Fibroblast of skin of right biceps (primary cell): ENCODE measurements at regions not wholly inside any gene's neighbourhood (a gene's known extent, or its start where the extent isn't known, plus 50 kb on each side); places are given as distances from the start of the nearest gene placed in this dataset.

Experiments
- DNase-seq: peaks from one replicate; pipeline ENCODE4 v3.0.0-alpha.2; 2013

GRCh38 chr14:87149583-87150354, 843.2 kb downstream of the GALC start:
- DNase-seq = peak; percentile 91

DNA sequence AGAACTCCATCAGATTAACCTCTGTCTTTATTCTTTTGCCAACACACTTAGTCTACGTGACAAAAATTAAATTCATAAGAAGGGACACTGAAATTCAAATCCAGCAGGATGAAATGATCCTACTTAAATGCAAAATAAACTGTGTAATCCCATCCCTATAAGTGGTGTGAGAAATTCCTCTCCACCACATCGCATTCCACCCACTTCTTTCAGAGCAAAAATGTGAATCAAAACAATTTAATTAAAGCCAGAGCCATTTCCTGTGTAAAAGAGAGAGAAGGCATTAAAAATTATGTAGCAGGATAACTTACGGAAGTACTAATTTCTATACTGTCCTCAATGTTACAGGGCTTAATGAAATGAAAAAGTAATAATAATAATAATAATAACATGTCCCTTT, 844.3 kb downstream of the GALC start:
- DNase-seq = peak; percentile 84

DNA sequence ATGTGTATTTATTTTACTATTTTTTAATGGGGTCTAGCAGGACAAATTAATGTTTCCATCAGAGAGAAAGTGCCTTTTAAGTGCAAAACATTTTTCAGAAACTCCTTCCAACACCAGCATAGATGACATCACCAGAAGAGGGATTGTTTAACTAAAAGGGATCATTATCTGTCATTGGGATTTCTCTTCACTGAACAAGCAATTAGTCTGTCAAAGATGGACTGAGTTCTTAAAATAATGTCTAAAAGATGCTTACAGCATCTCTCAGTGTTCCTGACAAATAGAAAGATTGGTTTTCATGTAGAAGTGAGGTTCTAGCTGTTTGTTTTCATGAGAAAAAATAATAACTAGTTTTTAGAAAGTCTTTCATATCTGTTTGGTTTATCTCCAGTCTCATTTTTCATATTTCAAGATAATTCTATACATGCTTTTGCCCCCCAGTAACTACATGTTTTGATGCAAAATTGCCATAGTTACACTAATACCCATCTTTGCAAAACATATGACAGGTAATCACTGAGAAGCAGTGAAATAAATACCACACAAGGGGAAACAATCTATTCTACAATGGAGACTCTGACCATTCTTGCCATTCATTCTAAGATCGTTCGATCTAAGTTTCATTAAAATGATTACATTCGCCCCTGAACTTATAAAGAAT, 850.3 kb downstream of the GALC start:
- DNase-seq = no peak

- no peak for DNase-seq
These were observed 851.2 kb downstream of the GALC start for GRCh38 chr14:87141801-87142200.

GRCh38 chr14:87139299-87139698, 853.7 kb downstream of the GALC start:
- peak; percentile 19 for DNase-seq

DNA sequence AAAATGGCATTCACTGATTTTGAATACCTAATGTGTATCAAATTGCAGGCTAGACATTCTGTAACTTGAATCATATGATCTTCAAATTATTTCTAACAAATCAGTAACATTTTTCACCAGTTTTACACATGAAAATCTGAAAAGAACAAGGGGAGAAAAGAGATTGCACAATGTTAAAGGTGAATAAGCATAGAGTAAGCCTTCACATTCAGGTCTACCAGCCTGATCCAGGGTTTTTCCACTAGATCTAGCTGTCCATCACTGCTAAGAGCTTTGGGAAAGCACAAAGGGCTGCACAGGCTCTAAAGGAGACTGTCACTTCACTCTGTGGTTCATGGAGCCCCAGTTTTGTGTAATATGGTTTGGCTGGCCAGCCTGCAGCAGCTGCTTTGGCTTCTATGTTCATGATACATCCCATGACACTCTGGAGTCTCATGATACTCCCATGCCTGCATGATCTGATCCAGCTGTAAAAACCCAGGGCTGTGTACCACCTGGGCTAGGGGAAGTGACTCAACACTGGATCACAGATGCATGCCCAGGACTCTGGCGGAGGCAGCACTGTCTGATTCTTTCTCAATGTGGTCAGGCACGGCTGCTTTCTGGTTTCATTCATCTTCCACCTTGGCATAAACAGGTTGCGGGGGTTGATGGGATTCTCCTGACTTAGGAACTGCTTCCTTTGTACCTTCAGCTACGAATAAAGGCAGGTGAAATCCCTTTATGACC, 859.7 kb downstream of the GALC start:
- peak; percentile 88 for DNase-seq

- DNase-seq = peak; percentile 70
These were observed 861.1 kb downstream of the GALC start for GRCh38 chr14:87131879-87132278.

- DNase-seq = no peak
These were observed 870.8 kb downstream of the GALC start for GRCh38 chr14:87122166-87122565.

DNA sequence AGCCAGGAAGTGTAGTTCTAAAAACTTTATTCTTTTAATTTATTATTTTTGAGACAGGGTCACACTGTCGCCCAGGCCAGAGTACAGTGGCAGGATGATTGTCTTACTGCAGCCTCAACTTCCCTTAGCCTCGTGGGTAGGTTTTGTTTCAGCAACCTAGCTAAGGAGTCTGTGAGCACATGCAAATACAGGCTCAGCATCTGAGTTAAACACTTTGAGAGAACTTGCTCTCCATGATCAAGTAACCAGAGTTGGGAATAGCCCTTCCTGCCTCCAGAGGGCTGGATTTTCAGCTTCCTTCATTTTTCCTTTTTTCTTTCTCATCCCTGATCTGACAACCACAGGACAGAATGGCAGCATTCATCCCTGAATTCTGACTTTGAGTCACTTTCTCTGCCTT, 871.3 kb downstream of the GALC start:
- no peak for DNase-seq

DNA sequence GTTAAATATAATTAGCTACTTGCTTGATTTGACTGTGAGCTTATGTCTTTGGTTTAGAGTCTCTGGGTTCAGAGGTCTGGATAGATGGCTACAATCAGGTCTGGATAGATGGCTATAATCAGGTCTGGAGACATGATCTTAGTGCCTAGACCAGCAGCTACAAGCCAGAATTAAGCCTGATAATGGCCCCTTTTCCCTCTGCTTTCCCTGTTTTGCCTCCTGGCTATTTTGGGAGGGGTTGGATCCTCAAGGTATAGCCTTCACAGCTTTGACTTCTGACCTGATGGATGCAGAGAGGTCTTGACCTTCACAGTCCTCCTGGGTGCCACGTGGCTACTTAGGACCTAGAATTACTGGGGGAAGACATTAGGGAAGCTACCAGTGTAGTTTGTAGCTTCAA, 877.7 kb downstream of the GALC start:
- DNase-seq = no peak

- no peak for DNase-seq
These were observed 879.7 kb downstream of the GALC start for GRCh38 chr14:87113286-87113685.

- no peak for DNase-seq
These were observed 881.2 kb downstream of the GALC start for GRCh38 chr14:87111741-87112140.

DNA sequence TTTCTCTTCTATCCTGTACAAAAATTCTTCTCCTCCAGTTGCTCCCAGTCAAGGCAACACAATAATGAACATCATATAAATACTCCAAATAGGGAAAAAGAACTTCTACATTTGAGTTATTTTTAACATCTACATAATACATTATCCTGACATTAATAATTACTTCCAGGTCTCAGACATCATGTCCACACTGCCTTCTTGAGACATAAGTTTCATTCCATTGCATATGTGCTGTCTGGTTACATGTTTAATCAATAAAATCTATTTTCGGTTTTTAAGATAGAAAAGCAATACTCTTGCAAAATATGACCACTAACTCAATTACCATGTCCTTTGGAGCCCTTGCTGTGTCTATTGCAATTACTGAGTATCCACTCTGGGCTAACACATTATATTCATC, 881.9 kb downstream of the GALC start:
- peak; percentile 65 for DNase-seq

GRCh38 chr14:87109271-87109670, 883.7 kb downstream of the GALC start:
- DNase-seq = no peak

- peak; percentile 97 for DNase-seq
These were observed 884.3 kb downstream of the GALC start for GRCh38 chr14:87108726-87109125.

DNA sequence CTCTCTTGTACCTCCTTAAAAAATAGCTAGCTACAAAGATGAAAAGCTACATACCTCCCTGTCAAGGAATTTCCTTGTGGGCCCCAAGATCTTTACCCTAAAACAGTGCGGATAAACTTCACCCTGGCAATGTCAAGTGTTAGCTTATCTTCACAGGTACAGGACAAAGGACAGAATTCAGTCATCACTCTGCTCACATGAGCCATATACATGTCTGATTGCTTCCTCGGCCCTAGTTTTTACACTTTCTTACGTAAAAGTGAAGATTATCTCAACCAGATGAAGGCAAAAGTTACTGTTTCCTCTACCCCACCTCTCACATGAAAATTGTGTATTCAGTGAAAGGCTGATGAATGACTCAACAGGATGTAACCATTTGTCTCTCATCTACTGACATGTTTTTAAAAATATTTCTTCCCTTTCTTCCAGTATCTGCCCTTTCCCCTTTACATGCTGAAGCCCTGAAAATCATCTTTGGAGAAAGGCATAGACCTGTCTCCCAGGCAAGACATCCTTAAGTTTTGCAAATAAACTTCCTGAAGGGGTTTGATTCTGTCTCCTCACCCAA, 890.1 kb downstream of the GALC start:
- DNase-seq = peak; percentile 55

- DNase-seq = peak; percentile 71
These were observed 896.0 kb downstream of the GALC start for GRCh38 chr14:87097015-87097414.

DNA sequence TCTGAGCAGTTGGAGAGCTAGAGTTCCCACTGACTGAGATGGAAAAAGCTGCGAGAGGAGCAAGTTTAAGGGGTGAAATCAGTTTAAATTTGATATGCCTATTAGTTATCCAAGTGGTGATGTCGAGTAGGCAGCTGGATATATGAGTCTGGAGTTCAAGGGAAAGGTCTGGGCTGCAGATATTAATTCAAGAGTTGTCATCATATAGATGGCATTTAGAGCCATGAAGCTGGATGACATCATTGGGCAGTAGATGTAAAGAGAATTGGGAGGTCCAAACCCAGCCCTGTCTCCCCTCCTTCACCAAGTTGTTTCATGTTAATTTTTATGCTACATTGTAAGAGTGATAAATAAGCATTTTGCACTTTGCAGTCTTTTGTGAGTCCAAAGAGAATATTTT, 898.1 kb downstream of the GALC start:
- peak; percentile 9 for DNase-seq

- DNase-seq = no peak
These were observed 904.4 kb downstream of the GALC start for GRCh38 chr14:87088588-87088987.

DNA sequence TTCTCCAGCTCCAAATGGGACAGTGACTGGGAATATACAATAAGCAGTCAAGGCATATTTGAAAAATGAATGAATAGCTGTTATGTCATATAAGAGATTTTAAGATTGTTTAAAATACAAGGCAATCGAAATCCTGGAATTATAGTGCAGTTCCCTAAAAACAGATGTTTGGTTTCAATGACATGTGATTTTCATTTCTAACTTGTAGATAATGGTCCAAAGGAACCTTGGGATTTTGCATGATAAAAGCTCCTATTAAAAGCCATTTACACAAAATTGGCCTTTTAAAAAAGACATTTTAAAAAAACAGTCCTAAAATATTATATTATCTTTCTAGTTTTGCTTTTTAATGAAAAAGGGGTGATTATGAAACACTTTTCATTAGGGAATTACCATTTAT, 905.1 kb downstream of the GALC start:
- no peak for DNase-seq

- DNase-seq = no peak
These were observed 908.1 kb downstream of the GALC start for GRCh38 chr14:87084908-87085307.

DNA sequence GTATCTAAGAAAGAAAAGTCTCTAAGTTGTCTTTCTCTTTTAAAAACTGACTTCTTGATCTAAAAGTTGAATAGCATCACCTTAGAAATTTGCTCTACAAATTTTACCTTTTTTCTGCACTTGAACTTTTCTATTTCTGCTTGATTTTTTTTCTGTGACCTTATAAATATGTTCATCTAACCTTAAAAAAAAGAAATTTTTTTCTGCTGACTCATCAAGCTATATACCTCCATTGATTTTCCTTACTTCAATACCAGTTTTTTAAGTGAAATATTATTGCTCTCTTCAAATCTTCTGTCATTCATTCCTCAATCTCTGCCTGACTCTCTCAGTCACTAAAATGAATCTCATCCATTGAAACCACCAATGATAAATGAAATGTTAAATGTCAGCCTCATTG, 910.1 kb downstream of the GALC start:
- DNase-seq = no peak

DNA sequence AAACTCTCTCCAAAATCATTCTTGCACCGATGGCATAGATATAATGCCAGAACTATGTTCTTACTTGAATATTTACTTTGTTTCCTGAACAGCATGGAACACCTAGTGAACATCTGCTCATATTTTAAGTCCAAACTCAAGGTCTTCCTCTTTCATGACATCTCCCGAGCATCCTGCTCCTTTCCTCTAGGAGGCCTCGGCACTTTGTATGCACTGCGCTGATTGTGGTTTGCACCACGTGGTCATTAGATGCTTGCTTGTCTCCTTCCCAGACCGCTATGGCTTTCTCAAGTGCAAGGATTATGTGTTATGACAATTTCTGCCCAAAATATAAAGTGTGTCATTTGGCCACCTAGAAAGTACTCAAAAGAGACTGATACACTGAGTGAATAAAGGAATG, 912.0 kb downstream of the GALC start:
- no peak for DNase-seq

DNA sequence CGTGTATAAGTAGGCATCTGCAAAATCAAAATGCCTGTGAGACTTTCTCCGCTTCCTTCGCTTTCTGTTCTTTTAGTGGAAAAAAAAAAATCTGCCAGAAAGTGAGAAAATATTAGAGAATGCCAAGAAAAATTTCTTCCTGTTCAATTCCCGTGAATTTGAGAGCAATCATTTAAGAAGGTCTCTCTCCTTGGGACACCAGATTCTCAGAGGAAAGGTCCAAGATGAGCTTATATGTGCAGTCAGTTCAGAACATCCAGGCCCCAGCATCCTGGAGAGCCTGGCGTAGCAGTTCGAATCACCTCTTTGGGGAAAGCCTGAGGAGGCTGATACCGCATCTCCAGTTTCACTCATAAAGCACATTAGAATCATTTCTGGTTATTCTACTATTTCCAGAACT, 912.8 kb downstream of the GALC start:
- DNase-seq = no peak
